ENCODE measurements at regions not wholly inside any gene's neighbourhood (a gene's known extent, or its start where the extent isn't known, plus 50 kb on each side); places are given as distances from the start of the nearest gene placed in this dataset.
"Not testable (repeated sequence)": the region's sequence is repeated elsewhere in the genome, so short reads cannot be mapped to it uniquely, and the experiment has no call there.

DNA sequence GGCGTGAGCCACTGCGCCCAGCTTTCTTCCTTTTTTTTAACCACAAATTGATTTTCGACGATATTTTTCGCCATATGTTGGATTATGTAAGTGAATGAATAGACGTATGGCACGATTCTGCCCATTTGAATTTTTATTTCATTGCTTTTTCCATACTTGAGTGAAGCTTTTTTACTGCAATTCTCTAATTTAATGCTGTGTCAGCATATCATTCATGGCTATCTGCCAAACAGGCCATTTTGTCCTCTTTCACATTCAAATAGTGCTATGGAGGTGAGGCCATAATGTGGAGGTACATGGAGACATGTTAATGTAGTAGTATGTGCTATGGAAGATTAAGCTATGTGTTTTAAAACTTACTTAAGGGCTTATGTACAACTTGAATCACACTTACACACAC, 152.1 kb upstream of the TUSC1 start:
- FAIRE-seq, result no peak

DNA sequence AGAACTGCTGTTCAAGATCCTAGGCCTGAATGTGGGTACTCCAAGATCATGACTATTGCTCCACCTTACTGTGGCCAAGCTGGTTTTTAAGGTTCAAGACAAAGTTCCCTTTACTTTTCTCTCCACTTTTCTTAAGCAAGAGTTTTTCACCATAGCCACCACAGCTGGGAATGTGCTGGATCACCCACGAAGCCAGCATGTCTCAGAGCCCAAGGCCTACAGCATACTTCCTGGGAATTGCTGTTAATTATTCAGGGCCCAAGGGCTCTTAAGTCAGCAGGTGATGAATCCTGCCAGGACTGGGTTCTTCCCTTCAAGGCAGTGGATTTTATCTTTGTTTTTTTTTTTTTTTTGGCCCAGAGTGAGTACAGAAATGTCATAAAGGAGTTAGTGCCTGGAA, 149.4 kb upstream of the TUSC1 start:
- FAIRE-seq, result no peak

DNA sequence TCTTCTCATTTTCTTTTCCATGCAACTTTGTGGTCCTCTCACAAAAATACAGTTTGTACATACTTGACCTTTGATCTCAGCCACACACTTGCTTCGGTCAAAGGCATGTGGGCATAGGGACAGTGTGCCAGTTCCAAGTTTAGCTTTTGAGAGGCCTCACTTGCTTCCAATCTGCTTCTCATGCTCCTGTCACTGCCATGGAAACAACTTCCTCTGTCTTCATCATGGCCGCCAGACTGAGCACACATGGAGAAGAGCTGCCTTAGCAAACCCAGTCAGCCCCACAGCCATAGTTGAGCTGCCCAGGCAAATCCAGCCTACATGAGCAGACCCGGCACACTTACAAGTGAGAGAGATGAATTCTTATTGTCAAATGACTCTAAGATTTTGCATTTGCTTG, 138.2 kb upstream of the TUSC1 start:
- FAIRE-seq, result no peak

DNA sequence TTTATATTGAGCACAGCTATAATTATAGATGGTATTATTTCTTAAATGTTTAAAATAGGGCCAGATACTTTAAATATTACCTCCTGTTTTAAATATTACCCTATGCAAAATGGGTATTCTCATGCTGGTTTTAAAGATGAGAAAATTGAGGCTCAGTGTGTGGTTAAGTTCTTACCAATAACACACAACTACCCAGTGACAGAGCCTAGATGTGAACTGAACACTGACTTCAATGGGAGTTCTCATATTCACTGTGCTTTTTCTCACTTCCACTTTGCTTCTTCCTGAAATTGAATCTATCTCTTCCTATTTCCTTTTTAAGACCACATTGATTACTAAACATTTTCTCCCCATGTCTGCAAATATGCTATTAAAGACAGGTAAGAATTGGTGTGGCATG, 135.8 kb upstream of the TUSC1 start:
- FAIRE-seq, result no peak

DNA sequence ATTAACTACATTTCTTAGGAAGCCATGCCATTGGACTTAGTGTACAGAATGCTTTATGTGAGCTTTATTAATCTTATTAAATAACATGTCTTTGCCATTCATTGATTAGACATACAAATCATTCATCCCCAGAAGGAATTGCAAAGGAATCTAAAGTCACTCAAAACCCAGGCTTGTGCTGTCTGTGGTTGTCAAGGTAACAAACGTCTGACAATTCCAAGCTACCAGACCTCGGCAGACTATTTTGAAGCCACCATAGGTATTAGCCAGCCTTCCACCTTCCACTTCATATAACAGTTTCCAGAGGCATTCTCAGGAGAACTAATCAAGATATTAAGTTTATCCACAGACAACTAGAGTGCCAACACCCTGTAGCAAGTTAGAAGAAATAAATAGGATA, 135.2 kb upstream of the TUSC1 start:
- FAIRE-seq, result no peak

DNA sequence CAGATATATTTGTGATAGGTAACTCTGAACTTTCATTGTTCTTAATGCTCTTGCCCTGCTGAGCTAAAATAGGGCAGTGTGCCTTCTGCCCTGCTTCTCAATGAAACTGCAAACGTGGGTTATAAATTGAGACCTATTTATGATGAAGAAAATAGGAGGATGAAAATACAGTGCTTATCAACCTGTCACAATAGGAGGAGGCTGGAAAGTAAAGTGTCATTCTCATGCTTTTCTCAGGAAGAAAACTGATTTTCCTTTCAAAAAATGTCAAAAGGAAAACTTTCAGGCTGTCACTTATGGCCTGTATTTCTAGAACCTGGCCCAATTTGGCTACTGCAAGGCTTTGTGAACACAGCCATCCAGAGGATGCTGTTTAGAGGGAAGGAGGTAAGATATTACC, 130.3 kb upstream of the TUSC1 start:
- FAIRE-seq, result no peak

DNA sequence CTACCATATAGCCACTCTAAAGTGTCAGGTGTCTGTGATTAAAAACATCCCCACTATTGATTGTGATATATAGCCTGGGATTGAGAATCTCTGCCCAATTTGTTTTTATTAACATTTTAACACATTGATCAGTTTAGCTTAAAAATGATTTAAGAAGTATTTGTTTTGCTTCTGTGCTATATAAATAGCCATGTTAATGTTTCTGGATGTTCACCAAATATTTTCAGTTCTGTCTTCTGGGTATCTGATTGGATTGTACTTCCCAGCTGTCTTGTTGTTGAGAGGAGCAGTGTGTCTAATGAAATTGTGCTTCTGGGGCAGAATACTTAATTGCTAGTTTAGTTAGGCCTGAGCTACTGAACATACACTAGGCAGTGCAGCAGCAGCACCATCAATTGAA, 126.6 kb upstream of the TUSC1 start:
- no peak for FAIRE-seq

DNA sequence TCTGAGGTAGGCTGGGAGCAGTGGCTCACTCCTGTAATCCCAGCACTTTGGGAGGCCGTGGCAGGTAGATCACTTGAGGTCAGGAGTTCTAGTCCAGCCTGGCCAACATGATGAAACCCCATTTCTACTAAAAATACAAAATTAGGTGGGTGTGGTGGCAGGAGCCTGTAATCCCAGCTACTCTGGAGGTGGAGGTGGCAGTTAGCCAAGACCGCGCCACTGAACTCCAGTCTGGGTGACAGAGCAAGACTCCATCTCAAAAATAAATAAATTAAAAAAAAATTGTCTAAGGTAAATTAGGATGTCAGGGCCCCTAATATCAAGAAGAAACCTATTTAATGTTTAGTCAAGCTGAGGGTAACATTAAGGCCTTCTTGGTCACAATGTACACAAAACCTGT, 123.7 kb upstream of the TUSC1 start:
- FAIRE-seq, result not testable (repeated sequence)

DNA sequence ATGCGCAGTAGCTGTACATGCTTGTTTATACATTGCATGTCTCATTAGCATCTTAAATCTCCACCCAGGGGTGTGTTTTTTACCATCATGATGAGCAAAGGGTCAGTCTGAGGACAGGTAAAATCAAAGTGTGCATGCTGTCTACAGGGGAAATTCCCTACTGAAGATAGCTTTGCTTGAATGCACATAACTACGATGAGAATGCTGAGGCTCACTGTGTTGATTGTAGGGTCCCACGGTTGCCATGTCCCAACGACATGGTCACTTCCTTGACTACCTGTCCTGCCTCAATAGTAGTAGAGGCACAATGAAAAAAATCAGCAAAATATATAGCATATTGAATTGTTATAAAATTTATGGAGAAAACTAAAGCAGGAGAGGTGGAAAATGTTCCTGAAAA, 95.6 kb upstream of the TUSC1 start:
- FAIRE-seq, result no peak

DNA sequence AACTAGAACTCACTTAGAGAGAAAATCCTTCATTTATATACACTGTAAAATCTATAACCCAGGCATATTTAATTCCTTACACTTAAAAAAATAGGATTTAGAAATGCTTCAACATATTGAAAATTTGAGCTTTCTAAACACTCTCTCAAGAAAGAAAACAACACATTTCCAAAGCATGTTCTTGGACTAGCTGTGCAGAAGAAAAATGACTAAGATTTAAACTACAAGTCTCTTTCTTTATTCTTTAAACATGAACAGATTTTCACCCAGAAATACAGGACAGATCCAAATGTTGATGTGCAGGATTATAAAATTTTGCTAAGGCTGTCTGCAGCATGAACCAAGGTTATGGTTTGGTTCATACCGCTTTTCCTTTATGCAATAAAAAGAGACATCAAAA, 77.7 kb upstream of the TUSC1 start:
- FAIRE-seq, result no peak

DNA sequence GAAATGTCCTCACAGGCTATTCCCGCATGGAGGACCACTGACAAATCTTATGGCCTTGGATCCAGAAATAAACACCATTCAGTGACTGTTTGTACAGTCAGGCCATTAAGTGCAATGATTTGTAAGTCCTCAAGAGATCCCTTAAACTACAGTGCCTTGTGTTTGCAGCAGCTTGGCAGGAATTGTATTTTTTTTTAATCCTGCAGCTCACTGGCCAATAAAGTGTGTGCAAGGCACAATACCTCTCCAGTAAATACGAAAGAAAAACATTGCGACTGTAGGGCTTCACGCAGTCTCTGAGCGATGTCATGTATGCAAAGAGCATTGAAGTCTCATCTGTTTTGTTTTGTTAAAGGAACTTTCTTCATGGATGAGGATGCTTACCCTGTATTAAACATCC, 74.2 kb upstream of the TUSC1 start:
- no peak for FAIRE-seq

DNA sequence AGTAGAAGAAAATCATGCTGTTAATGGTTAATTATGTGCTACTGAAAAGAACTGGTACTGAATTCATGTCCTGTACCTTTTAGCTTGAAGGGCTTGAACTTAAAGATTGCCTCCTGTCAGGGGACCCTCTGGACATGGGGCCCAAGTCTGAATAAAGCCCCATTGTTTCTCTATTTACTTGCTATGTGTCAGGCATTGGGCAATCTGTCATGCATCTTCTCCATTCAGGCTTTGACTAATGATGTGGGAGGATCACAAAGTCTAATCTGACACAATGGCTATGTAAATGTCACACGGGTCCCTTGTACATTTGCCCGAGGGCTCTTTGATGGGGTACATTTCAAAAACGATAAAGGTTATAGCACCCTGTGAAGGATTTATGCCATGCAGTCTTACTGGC, 64.0 kb upstream of the TUSC1 start:
- no peak for FAIRE-seq

DNA sequence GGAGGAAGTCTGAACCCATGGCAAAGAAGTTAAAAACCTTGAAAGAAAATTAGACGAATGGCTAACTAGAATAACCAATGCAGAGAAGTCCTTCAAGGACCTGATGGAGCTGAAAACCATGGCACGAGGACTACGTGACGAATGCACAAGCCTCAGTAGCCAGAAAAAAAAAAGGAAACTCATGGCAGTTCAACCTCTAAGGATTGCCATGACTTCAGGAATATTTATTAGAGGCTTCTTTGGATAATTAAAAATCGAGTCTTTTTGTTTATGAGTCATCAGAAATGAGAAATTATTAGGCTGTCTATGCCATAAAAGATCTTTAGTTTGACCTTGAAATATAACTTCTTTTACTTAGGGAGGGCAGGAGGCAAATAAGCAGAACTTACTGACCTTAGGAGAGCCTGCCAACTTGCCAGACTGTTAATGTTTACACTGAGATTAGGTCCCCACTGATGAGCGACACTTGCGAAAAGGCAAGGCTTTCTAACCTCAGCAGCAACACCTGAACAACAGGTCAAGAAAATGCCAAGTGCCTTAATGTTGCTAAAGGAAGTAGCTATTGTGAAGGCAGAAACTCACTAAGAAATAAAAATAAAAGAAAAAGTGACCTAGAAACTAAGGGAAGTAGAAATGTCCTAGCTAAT, 55.2 kb upstream of the TUSC1 start:
- FAIRE-seq, result no peak

DNA sequence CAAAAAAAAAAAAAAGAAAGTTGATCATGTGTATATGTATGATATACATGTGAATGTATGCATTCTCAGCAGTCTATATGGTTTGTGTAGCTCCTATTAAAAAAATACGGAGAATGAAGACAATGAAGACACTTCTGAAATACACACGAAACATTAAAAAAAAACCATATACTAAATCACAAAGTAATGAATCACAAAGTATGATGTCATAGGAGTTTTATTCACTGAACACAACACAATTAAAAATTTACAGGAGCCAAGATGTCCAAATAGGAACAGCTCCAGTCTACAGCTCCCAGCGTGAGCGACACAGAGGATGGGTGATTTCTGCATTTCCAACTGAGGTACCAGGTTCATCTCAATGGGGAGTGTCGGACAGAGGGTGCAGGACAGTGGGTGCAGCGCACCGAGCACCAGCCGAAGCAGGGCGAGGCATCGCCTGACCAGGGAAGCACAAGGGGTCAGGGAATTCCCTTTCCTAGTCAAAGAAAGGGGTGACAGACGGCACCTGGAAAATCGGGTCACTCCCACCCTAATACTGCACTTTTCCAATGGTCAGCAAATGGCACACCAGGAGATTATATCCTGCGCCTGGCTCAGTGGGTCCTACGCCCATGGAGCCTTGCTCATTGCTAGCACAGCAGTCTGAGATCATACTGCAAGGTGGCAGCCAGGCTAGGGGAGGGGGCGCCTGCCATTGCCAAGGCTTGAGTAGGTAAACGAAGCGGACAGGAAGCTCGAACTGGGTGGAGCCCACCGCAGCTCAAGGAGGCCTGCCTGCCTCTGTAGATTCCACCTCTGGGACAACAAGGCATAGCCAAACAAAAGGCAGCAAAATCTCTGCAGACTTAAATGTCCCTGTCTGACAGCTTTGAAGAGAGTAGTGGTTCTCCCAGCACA, 53.9 kb upstream of the TUSC1 start:
- FAIRE-seq, result not testable (repeated sequence)

Data from endometrium (tissue), 2 donors.